Sigmoid colon (tissue), 6 donors: ENCODE measurements at regions not wholly inside any gene's neighbourhood (a gene's known extent, or its start where the extent isn't known, plus 50 kb on each side); places are given as distances from the start of the nearest gene placed in this dataset.

Experiments used
- DNase-seq: peaks from one replicate; pipeline ENCODE4 v3.0.0-alpha.2; 2019
- H3K27ac ChIP-seq, 4 donors: fragments of 200-600 bp; sonication (generic); one replicate each; pipeline ENCODE4 v1.5.1; 2016 to 2019; ENCODE audit warnings: mild to moderate bottlenecking in 1 of 4
- H3K27me3 ChIP-seq, 3 donors: fragments of 200-600 bp; sonication (generic); one replicate each; pipeline ENCODE4 v1.5.1; 2019; ENCODE audit warnings: mild to moderate bottlenecking in 1 of 3
- H3K36me3 ChIP-seq, 4 donors: fragments of 200-600 bp; sonication (generic); one replicate each; pipeline ENCODE4 v1.5.1; 2016 to 2019
- H3K4me1 ChIP-seq, 4 donors: fragments of 200-600 bp; sonication (generic); one replicate each; pipeline ENCODE4 v1.5.1; 2017 to 2019
- H3K4me3 ChIP-seq, 4 donors: fragments of 200-600 bp; sonication (generic); one replicate each; pipeline ENCODE4 v1.5.1; 2017 to 2019; ENCODE audit warnings: mild to moderate bottlenecking in 2 of 4, moderate library complexity in 1 of 4
- H3K9me3 ChIP-seq, 4 donors: fragments of 200-600 bp in 3 of 4; sonication (generic) in 3 of 4; one replicate each; pipeline versions ENCODE4 v1.5.1 to v1.6.1; 2013 to 2019
- CTCF ChIP-seq, 4 experiments: fragments of 450-650 bp in 3 of 4; fragments of 200-600 bp in 1 of 4; IDR thresholded peaks; one replicate each; pipeline ENCODE4 v1.5.1; 2016 to 2019; ENCODE audit warnings: antibody characterized with exemption in 4 of 4, mild to moderate bottlenecking in 3 of 4, moderate library complexity in 2 of 4
- EP300 ChIP-seq, 4 donors: sonication (generic); formaldehyde crosslinking; IDR thresholded peaks; one replicate each; pipeline ENCODE4 v1.6.1; 2017; ENCODE audit warnings: antibody characterized with exemption in 4 of 4
- POLR2A ChIP-seq, 2 donors: fragments of 450-650 bp; IDR thresholded peaks; one replicate each; pipeline ENCODE4 v1.6.1; 2016; ENCODE audit warnings: antibody characterized with exemption in 2 of 2, mild to moderate bottlenecking in 2 of 2, moderate library complexity in 2 of 2
- POLR2AphosphoS5 ChIP-seq, 4 donors: sonication (generic); formaldehyde crosslinking; IDR thresholded peaks; one replicate each; pipeline ENCODE4 v1.6.1; 2017; ENCODE audit warnings: antibody characterized with exemption in 4 of 4
- WGBS, 2 donors: extraction: QIAGEN DNeasy Blood & Tissue Kit; methylation state at CpG; one replicate each; pipeline ENCODE4 v1.1.7; 2013; 5-methylcytosine and 5-hydroxymethylcytosine counted together
- intact Hi-C: fragments of 100-400 bp; cut with DNase I; formaldehyde crosslinking; loops from one replicate; pipeline ENCODE4 v1.15.1; 2023
- donor health status: healthy with polysubstance abuse.
- donor health status: healthy.

DNA sequence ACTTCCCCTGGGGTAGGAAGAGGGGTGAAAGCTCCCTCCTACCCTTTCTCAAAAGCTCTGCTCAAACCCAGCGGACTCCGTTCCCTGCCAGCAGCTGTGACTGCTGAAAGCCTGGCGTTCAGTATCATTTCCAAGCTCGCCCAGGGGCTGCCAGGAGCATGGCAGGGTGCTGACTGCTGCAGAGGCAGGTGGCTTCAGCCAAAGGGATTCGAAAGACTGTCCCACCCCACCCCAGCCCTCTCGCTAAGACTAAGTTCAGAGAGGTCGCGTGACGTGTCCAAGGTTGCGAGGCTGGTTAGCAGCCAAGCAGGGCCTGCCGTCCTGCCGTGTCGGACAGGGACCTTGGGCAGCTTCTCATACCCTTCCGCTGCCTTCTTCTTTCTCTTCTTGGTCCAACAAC lies 72.3 kb upstream of the RAB12 start:
- Histone ChIP-seq H3K27ac (no peak overlapping the region), H3K27me3 (no peaks in the 10 kb centered on the region), H3K36me3 (no peaks in the 10 kb centered on the region), H3K4me1 (no peaks in the 10 kb centered on the region), H3K9me3 (peaks cover 0 to 10% (median 2%) of the 10 kb centered on the region in 4 donors), H3K4me3 (no peak overlapping the region)
- TF ChIP-seq EP300 (IDR thresholded peaks at IDR 0.05) (no peak), POLR2A (IDR thresholded peaks at IDR 0.05) (no peak)
- intact Hi-C loops, result no loop called here
- 84 to 89% methylated on average over 14 of the region's 14 CpGs for WGBS, 2 donors
- DNase-seq, result no peak

- DNase-seq, result no peak
- H3K27me3 ChIP-seq, result no peaks in the 10 kb centered on the region
- intact Hi-C loops, result no loop called here
- H3K27ac ChIP-seq, result no peak overlapping the region
- 83 to 91% methylated on average over 17 of the region's 17 CpGs for WGBS, 2 donors
- no peak overlapping the region for H3K4me3 ChIP-seq
- H3K9me3 ChIP-seq, result peaks cover 0 to 6% (median 2%) of the 10 kb centered on the region in 4 donors
- TF ChIP-seq POLR2A (IDR thresholded peaks at IDR 0.05) (no peak), POLR2AphosphoS5 (IDR thresholded peaks at IDR 0.05) (no peak), EP300 (IDR thresholded peaks at IDR 0.05) (no peak), CTCF (IDR thresholded peaks at IDR 0.05) (no peak)
- H3K36me3 ChIP-seq, result no peaks in the 10 kb centered on the region
- no peaks in the 10 kb centered on the region for H3K4me1 ChIP-seq
Observed at GRCh38 chr18:8537400-8537799, 71.8 kb upstream of the RAB12 start.

- DNase-seq, result no peak
- intact Hi-C loops, result no loop called here
- Histone ChIP-seq H3K4me3 (no peak overlapping the region), H3K36me3 (no peaks in the 10 kb centered on the region), H3K9me3 (no peaks in the 10 kb centered on the region), H3K4me1 (no peaks in the 10 kb centered on the region), H3K27ac (no peak overlapping the region), H3K27me3 (no peaks in the 10 kb centered on the region)
- WGBS, 2 donors, result 72 to 84% methylated on average over 2 of the region's 2 CpGs
- TF ChIP-seq POLR2AphosphoS5 (IDR thresholded peaks at IDR 0.05) (no peak), CTCF (IDR thresholded peaks at IDR 0.05) (no peak), EP300 (IDR thresholded peaks at IDR 0.05) (no peak), POLR2A (IDR thresholded peaks at IDR 0.05) (no peak)
Observed at GRCh38 chr18:8538935-8539334, 70.3 kb upstream of the RAB12 start.

GRCh38 chr18:8546677-8547076 lies 62.6 kb upstream of the RAB12 start:
- intact Hi-C loops, result no loop called here
- no peak for DNase-seq
- no peak overlapping the region for H3K4me3 ChIP-seq
- H3K27ac ChIP-seq, result no peak overlapping the region
- H3K4me1 ChIP-seq, result no peaks in the 10 kb centered on the region
- TF ChIP-seq CTCF (IDR thresholded peaks at IDR 0.05) (no peak), POLR2A (IDR thresholded peaks at IDR 0.05) (no peak), POLR2AphosphoS5 (IDR thresholded peaks at IDR 0.05) (no peak), EP300 (IDR thresholded peaks at IDR 0.05) (no peak)
- 94% methylated on average over 5 of the region's 5 CpGs for WGBS, 2 donors
- H3K9me3 ChIP-seq, result no peaks in the 10 kb centered on the region
- H3K27me3 ChIP-seq, result no peaks in the 10 kb centered on the region
- H3K36me3 ChIP-seq, result no peaks in the 10 kb centered on the region

DNA sequence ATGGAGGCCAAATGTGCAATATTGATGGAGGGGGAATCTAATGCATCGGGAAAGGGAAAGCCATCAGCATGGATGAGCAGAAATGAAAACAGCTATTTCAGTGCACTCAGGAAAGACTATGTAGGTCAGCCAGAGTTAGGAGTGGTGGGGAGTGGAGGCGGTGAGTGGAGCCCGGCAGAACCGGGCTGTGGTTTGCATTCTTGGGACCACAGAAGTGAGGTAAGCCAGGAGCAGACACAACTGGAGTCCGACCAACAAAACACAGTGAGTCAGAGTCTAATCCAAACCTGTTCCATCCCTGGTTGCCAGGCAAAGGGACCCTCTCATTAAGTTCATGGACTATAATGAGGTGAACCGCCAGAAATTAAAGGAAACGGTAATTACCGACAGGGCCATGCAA lies 61.1 kb upstream of the RAB12 start:
- TF ChIP-seq POLR2A (IDR thresholded peaks at IDR 0.05) (no peak), EP300 (IDR thresholded peaks at IDR 0.05) (no peak), POLR2AphosphoS5 (IDR thresholded peaks at IDR 0.05) (no peak), CTCF (IDR thresholded peaks at IDR 0.05) (no peak)
- DNase-seq, result no peak
- Histone ChIP-seq H3K27me3 (no peaks in the 10 kb centered on the region), H3K36me3 (no peaks in the 10 kb centered on the region), H3K9me3 (no peaks in the 10 kb centered on the region), H3K4me1 (no peaks in the 10 kb centered on the region), H3K4me3 (no peak overlapping the region), H3K27ac (no peak overlapping the region)
- intact Hi-C loops, result no loop called here
- 84 to 92% methylated on average over 8 of the region's 8 CpGs for whole genome bisulfite sequencing, 2 donors
